DND-41 (cell line): ENCODE measurements at regions not wholly inside any gene's neighbourhood (a gene's known extent, or its start where the extent isn't known, plus 50 kb on each side); places are given as distances from the start of the nearest gene placed in this dataset.

Source experiments
- CTCF ChIP-seq: IDR thresholded peaks from 2 replicates; pipeline ENCODE4 v1.5.1; 2012; ENCODE audit warnings: borderline replicate concordance, low read length, moderate library complexity, mild to moderate bottlenecking; ENCODE audit not compliant: poor library complexity, severe bottlenecking; ENCODE audit errors: extremely low read depth
- EZH2 ChIP-seq: IDR thresholded peaks from 3 replicates; pipeline ENCODE4 v1.6.1; 2012; ENCODE audit warnings: borderline replicate concordance, low read depth, mild to moderate bottlenecking, moderate library complexity, low read length, inconsistent platforms; ENCODE audit not compliant: severe bottlenecking

GRCh38 chr13:46949211-46949610, 52.4 kb upstream of the HTR2A start:
- TF ChIP-seq EZH2 (no peak), CTCF (no peak)
